Peyer's patch (tissue), 4 donors: ENCODE measurements at regions not wholly inside any gene's neighbourhood (a gene's known extent, or its start where the extent isn't known, plus 50 kb on each side); places are given as distances from the start of the nearest gene placed in this dataset.

Experiments
- POLR2A ChIP-seq, 2 donors: fragments of 450-650 bp; IDR thresholded peaks; one replicate each; pipeline ENCODE4 v1.5.1; 2017; ENCODE audit warnings: antibody characterized with exemption in 2 of 2, mild to moderate bottlenecking in 2 of 2, moderate library complexity in 2 of 2
- TF ChIP-seq, protein P1 (sequence below), 6 experiments: fragments of 450-650 bp in 4 of 6; fragments of 200-600 bp in 2 of 6; sonication (generic) in 1 of 6; IDR thresholded peaks; one replicate each; pipeline ENCODE4 v1.5.1; 2017 to 2019; ENCODE audit warnings: antibody characterized with exemption in 6 of 6, mild to moderate bottlenecking in 3 of 6, moderate library complexity in 1 of 6

DNA sequence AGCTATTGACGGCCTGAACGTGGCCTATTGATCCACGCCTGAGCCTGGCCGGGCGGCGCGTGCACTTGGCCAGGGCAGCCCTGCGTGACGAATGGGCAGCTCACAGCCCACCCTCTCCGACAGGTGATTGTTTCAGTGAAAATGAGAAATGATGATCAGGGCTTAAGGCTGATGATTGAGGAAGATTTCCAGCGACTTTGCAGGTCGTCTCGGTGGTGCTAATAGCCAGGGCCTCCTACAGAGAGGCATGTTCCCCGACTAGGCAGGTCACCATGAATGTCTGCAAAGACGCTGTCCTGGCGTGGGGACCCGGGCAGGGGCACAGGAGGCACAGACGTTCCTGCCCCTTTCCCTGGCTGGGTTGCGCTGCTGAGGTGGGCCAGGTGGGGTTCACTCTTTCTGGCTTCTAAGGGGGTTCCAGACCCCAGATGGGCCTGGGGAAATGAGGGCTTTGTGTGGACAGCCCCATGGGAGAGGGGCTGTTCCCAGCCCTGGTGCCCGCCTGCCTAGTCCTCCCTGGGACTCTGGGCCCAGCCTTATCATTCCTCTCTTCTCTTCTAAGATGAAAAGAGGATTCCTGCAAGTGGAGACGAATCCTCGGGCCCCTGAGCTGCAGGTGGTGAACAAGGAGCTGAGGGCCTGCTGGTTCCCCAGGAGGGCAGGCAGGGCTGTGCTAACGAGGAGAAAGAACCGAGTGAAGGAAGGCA lies 157.4 kb downstream of the KIF26A start:
- TF ChIP-seq, protein P1, sequence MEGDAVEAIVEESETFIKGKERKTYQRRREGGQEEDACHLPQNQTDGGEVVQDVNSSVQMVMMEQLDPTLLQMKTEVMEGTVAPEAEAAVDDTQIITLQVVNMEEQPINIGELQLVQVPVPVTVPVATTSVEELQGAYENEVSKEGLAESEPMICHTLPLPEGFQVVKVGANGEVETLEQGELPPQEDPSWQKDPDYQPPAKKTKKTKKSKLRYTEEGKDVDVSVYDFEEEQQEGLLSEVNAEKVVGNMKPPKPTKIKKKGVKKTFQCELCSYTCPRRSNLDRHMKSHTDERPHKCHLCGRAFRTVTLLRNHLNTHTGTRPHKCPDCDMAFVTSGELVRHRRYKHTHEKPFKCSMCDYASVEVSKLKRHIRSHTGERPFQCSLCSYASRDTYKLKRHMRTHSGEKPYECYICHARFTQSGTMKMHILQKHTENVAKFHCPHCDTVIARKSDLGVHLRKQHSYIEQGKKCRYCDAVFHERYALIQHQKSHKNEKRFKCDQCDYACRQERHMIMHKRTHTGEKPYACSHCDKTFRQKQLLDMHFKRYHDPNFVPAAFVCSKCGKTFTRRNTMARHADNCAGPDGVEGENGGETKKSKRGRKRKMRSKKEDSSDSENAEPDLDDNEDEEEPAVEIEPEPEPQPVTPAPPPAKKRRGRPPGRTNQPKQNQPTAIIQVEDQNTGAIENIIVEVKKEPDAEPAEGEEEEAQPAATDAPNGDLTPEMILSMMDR (IDR thresholded peaks at IDR 0.05): no peak
- TF ChIP-seq POLR2A (IDR thresholded peaks at IDR 0.05): no peak
